ENCODE measurements at regions not wholly inside any gene's neighbourhood (a gene's known extent, or its start where the extent isn't known, plus 50 kb on each side); places are given as distances from the start of the nearest gene placed in this dataset.

GRCh38 chr9:106419829-106420228, 443.1 kb upstream of the ZNF462 start:
- Mint-ChIP-seq H3K4me3 (ENCODE audit: unreplicated experiment) (no peak overlapping the region), H3K36me3 (ENCODE audit: unreplicated experiment) (no peaks in the 10 kb centered on the region), H3K9me3 (ENCODE audit: unreplicated experiment) (no peaks in the 10 kb centered on the region), H3K27ac (ENCODE audit: unreplicated experiment) (no peak overlapping the region), H3K4me1 (ENCODE audit: unreplicated experiment) (peaks cover 17% of the 10 kb centered on the region), H3K27me3 (ENCODE audit: unreplicated experiment) (peaks cover 2% of the 10 kb centered on the region)
- TF ChIP-seq, protein P1, sequence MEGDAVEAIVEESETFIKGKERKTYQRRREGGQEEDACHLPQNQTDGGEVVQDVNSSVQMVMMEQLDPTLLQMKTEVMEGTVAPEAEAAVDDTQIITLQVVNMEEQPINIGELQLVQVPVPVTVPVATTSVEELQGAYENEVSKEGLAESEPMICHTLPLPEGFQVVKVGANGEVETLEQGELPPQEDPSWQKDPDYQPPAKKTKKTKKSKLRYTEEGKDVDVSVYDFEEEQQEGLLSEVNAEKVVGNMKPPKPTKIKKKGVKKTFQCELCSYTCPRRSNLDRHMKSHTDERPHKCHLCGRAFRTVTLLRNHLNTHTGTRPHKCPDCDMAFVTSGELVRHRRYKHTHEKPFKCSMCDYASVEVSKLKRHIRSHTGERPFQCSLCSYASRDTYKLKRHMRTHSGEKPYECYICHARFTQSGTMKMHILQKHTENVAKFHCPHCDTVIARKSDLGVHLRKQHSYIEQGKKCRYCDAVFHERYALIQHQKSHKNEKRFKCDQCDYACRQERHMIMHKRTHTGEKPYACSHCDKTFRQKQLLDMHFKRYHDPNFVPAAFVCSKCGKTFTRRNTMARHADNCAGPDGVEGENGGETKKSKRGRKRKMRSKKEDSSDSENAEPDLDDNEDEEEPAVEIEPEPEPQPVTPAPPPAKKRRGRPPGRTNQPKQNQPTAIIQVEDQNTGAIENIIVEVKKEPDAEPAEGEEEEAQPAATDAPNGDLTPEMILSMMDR (IDR thresholded peaks at IDR 0.05) = no peak
- no peak for DNase-seq (ENCODE audit: extremely low spot score, unreplicated experiment)

- Mint-ChIP-seq H3K36me3 (ENCODE audit: unreplicated experiment) (no peaks in the 10 kb centered on the region), H3K27ac (ENCODE audit: unreplicated experiment) (no peak overlapping the region), H3K4me3 (ENCODE audit: unreplicated experiment) (no peak overlapping the region), H3K4me1 (ENCODE audit: unreplicated experiment) (peaks cover 17% of the 10 kb centered on the region), H3K9me3 (ENCODE audit: unreplicated experiment) (no peaks in the 10 kb centered on the region), H3K27me3 (ENCODE audit: unreplicated experiment) (peaks cover 2% of the 10 kb centered on the region)
- no peak for DNase-seq (ENCODE audit: extremely low spot score, unreplicated experiment)
- TF ChIP-seq, protein P1 (IDR thresholded peaks at IDR 0.05) = no peak
These were observed 442.4 kb upstream of the ZNF462 start for GRCh38 chr9:106420511-106420944.

- peaks cover 17% of the 10 kb centered on the region for H3K4me1 Mint-ChIP-seq (ENCODE audit: unreplicated experiment)
- no peak overlapping the region for H3K4me3 Mint-ChIP-seq (ENCODE audit: unreplicated experiment)
- H3K27me3 Mint-ChIP-seq (ENCODE audit: unreplicated experiment) = peaks cover 5% of the 10 kb centered on the region
- no peak for DNase-seq (ENCODE audit: extremely low spot score, unreplicated experiment)
- H3K9me3 Mint-ChIP-seq (ENCODE audit: unreplicated experiment) = no peaks in the 10 kb centered on the region
- H3K27ac Mint-ChIP-seq (ENCODE audit: unreplicated experiment) = no peak overlapping the region
- no peaks in the 10 kb centered on the region for H3K36me3 Mint-ChIP-seq (ENCODE audit: unreplicated experiment)
- TF ChIP-seq, protein P1 (IDR thresholded peaks at IDR 0.05) = no peak
These were observed 441.2 kb upstream of the ZNF462 start for GRCh38 chr9:106421772-106422171.

GRCh38 chr9:106423575-106423974, 439.4 kb upstream of the ZNF462 start:
- no peak overlapping the region for H3K4me3 Mint-ChIP-seq (ENCODE audit: unreplicated experiment)
- no peaks in the 10 kb centered on the region for H3K36me3 Mint-ChIP-seq (ENCODE audit: unreplicated experiment)
- H3K27ac Mint-ChIP-seq (ENCODE audit: unreplicated experiment) = no peak overlapping the region
- peaks cover 6% of the 10 kb centered on the region for H3K27me3 Mint-ChIP-seq (ENCODE audit: unreplicated experiment)
- TF ChIP-seq, protein P1 (IDR thresholded peaks at IDR 0.05) = no peak
- H3K4me1 Mint-ChIP-seq (ENCODE audit: unreplicated experiment) = peaks cover 17% of the 10 kb centered on the region
- DNase-seq (ENCODE audit: extremely low spot score, unreplicated experiment) = no peak
- H3K9me3 Mint-ChIP-seq (ENCODE audit: unreplicated experiment) = no peaks in the 10 kb centered on the region

DNA sequence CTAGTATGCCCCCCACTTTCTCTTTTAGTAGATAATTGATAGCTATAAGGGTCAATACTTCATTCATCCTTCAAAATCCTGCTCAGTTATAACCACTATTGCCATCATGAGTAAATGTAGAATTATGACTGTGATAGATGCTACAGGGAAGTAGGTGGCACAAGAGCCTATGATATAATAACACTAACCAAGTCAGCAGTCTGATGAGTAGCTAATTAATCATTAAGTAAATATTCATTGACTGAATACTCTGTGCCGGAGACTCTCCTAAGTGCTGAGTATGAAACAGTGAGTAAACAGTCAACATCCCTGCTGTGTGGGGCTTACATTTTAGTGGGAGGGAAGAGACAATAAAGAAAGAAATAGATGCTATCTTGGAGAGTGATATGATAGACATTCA, 430.3 kb upstream of the ZNF462 start:
- DNase-seq (ENCODE audit: extremely low spot score, unreplicated experiment) = no peak
- no peak overlapping the region for H3K4me3 Mint-ChIP-seq (ENCODE audit: unreplicated experiment)
- H3K9me3 Mint-ChIP-seq (ENCODE audit: unreplicated experiment) = peaks cover 9% of the 10 kb centered on the region
- H3K27ac Mint-ChIP-seq (ENCODE audit: unreplicated experiment) = no peak overlapping the region
- H3K36me3 Mint-ChIP-seq (ENCODE audit: unreplicated experiment) = no peaks in the 10 kb centered on the region
- peaks cover 5% of the 10 kb centered on the region for H3K27me3 Mint-ChIP-seq (ENCODE audit: unreplicated experiment)
- TF ChIP-seq, protein P1 (IDR thresholded peaks at IDR 0.05) = no peak
- no peaks in the 10 kb centered on the region for H3K4me1 Mint-ChIP-seq (ENCODE audit: unreplicated experiment)

Measured in osteocyte (in vitro differentiated cells).